Lower lobe of right lung (tissue), 2 donors: ENCODE measurements at regions not wholly inside any gene's neighbourhood (a gene's known extent, or its start where the extent isn't known, plus 50 kb on each side); places are given as distances from the start of the nearest gene placed in this dataset.

Source experiments
- ATAC-seq, 2 donors: fragments of 200-7000 bp; cut with Tn5 transposase; one replicate each; pipeline ENCODE4 v1.9.1; 2020 to 2022; ENCODE audit warnings: mild to moderate bottlenecking in 2 of 2, moderate library complexity in 2 of 2
- DNase-seq: peaks from one replicate; pipeline ENCODE4 v3.0.0-alpha.2; 2020
- H3K27ac ChIP-seq: fragments of 200-600 bp; one replicate; pipeline ENCODE4 v1.8.0; 2022
- H3K27me3 ChIP-seq: fragments of 200-600 bp; one replicate; pipeline ENCODE4 v1.8.0; 2022; ENCODE audit warnings: low read depth
- H3K36me3 ChIP-seq: fragments of 200-600 bp; one replicate; pipeline ENCODE4 v1.8.0; 2022; ENCODE audit warnings: mild to moderate bottlenecking
- H3K4me1 ChIP-seq: fragments of 200-600 bp; one replicate; pipeline ENCODE4 v1.8.0; 2022
- H3K4me3 ChIP-seq: fragments of 200-600 bp; one replicate; pipeline ENCODE4 v1.8.0; 2022; ENCODE audit warnings: mild to moderate bottlenecking
- H3K9me3 ChIP-seq: fragments of 200-600 bp; one replicate; pipeline ENCODE4 v1.8.0; 2022
- intact Hi-C: fragments of 100-400 bp; cut with DNase I; formaldehyde crosslinking; loops from one replicate; pipeline ENCODE4 v1.11.0; 2022
- TF ChIP-seq, protein P1 (sequence below): fragments of 200-600 bp; IDR thresholded peaks from one replicate; pipeline ENCODE4 v1.8.0; 2022; ENCODE audit warnings: antibody characterized with exemption, mild to moderate bottlenecking
- donor health status: DM: no; HTN: yes; CAD: no; lungs with severe emphysema.

DNA sequence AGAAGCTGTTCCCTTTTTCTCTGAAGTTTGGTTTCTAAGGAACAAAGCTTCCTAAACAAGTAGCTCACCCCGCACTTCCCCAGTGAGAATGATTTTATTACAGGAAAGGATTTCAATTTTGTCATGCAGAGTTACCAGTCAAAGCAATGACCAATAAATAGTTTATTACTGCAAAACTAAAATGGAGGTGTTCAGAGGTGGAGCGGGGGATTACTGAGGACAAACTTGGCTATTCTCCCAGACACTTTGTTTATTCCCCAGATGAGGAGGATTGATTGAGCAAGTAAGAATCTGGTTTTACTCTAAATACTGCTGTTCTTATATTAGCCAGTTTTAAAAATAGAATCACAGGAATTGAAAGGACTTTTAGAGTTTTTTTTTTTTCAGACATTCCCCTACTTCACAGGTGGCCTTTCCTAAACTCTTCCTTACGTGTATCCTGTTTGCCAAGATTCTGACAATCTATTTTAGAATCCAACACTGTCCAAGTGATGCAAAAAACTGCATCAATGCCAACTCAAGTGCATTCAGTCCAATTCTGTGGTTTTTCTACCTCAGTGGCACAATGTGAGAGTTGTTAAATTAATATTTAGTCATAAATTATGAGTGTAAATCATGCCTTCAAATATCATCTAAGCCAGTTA, 136.1 kb downstream of the TNFSF18 start:
- intact Hi-C loops = no loop called here
- ATAC-seq (no peak), DNase-seq (no peak)
- Histone ChIP-seq H3K27me3 (no peaks in the 10 kb centered on the region), H3K4me3 (no peak overlapping the region), H3K36me3 (no peaks in the 10 kb centered on the region), H3K9me3 (peaks cover 10% of the 10 kb centered on the region), H3K27ac (no peak overlapping the region), H3K4me1 (peaks cover 8% of the 10 kb centered on the region)
- TF ChIP-seq, protein P1, sequence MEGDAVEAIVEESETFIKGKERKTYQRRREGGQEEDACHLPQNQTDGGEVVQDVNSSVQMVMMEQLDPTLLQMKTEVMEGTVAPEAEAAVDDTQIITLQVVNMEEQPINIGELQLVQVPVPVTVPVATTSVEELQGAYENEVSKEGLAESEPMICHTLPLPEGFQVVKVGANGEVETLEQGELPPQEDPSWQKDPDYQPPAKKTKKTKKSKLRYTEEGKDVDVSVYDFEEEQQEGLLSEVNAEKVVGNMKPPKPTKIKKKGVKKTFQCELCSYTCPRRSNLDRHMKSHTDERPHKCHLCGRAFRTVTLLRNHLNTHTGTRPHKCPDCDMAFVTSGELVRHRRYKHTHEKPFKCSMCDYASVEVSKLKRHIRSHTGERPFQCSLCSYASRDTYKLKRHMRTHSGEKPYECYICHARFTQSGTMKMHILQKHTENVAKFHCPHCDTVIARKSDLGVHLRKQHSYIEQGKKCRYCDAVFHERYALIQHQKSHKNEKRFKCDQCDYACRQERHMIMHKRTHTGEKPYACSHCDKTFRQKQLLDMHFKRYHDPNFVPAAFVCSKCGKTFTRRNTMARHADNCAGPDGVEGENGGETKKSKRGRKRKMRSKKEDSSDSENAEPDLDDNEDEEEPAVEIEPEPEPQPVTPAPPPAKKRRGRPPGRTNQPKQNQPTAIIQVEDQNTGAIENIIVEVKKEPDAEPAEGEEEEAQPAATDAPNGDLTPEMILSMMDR = no peak

DNA sequence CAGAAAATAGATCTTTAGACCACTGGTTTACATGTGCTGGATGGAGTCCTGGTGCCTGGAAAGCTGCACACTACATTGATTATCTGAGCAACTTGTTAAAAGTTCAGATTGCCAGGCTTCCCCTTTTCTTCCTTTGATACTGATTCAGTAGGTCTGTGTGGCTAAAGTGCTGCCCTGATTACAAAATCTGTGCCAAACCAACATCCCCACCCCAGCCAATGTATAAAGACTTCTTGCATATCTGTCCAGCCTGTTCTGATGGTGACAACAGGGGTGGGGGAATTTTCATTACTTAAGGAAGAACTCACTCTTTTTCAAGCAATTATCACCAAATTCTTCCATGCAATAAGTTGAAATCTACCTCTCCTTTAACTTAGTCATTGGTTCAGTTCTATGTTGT, 135.5 kb downstream of the TNFSF18 start:
- Histone ChIP-seq H3K36me3 (no peaks in the 10 kb centered on the region), H3K27ac (no peak overlapping the region), H3K4me3 (no peak overlapping the region), H3K27me3 (no peaks in the 10 kb centered on the region), H3K4me1 (peaks cover 8% of the 10 kb centered on the region), H3K9me3 (peaks cover 10% of the 10 kb centered on the region)
- intact Hi-C loops = no loop called here
- TF ChIP-seq, protein P1 = no peak
- ATAC-seq (no peak), DNase-seq (no peak)

DNA sequence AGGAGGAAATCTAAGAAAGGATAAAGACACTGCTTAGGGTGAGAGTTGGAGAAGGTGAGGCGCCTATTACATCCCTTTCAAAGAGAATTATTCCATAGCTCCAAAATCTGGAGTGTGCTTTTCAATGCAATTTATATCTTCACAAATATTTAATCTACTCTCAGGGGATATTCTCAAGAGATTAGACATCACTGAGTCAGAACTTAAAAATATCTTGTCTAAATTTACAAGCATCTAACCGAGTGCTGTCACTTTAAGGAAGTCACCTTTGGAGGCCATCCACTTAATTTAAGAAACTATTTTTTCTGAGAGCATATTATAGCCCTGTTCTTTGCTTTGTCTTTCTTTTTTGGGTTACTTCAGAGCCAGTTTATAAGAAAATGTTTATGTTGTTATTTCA, 134.6 kb downstream of the TNFSF18 start:
- DNase-seq = no peak
- H3K4me3 ChIP-seq = no peak overlapping the region
- no peaks in the 10 kb centered on the region for H3K27me3 ChIP-seq
- H3K4me1 ChIP-seq = peaks cover 8% of the 10 kb centered on the region
- ATAC-seq = no peak
- intact Hi-C loops = no loop called here
- TF ChIP-seq, protein P1 = no peak
- no peak overlapping the region for H3K27ac ChIP-seq
- H3K36me3 ChIP-seq = no peaks in the 10 kb centered on the region
- peaks cover 10% of the 10 kb centered on the region for H3K9me3 ChIP-seq

DNA sequence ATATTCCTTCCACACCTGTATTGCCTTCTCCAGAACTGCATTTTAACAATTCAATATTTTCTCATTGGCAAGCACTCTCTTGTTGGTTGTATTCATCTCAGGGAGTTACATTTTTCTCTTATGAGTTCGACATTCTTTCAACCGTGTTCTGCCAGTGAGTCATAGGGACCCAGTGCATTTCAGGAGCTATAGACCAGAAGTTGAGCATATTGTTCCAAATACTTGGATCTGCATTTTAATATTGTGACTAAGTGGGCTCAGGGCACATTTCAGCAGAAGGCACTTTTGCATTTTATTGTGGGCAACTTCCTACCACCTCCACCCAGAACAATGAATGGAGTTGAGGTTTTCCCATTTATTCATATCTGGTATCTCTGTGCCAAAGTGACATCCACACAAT, 132.8 kb downstream of the TNFSF18 start:
- TF ChIP-seq, protein P1 = no peak
- intact Hi-C loops = no loop called here
- H3K4me1 ChIP-seq = peaks cover 8% of the 10 kb centered on the region
- H3K9me3 ChIP-seq = peaks cover 2% of the 10 kb centered on the region
- no peak overlapping the region for H3K4me3 ChIP-seq
- DNase-seq (no peak), ATAC-seq (peak in 1 of 2 donors; percentile 45)
- no peaks in the 10 kb centered on the region for H3K36me3 ChIP-seq
- H3K27me3 ChIP-seq = no peaks in the 10 kb centered on the region
- H3K27ac ChIP-seq = no peak overlapping the region

DNA sequence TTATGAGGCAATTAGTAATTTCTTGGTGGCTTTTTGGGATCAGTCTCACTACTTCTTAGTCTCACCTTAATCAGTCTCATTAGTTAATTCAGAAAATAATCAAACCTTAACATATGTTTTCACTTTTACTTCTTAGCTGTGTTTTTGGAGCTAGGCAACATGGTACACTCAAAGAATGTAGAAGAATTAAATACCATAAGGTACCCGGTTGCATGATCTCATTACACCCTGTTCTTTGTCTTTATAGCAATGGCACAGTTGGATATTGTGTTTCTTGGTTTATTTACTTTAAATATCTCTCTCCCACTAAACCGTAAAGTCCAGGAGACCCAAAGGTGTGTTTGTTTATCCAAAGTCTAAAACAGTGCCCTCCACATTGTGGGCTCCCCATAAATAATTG, 132.3 kb downstream of the TNFSF18 start:
- H3K4me1 ChIP-seq = peaks cover 8% of the 10 kb centered on the region
- no peak overlapping the region for H3K27ac ChIP-seq
- intact Hi-C loops = no loop called here
- no peak overlapping the region for H3K4me3 ChIP-seq
- DNase-seq (no peak), ATAC-seq (no peak)
- H3K36me3 ChIP-seq = no peaks in the 10 kb centered on the region
- TF ChIP-seq, protein P1 = no peak
- no peaks in the 10 kb centered on the region for H3K9me3 ChIP-seq
- no peaks in the 10 kb centered on the region for H3K27me3 ChIP-seq
